Endodermal cell (in vitro differentiated cells): ENCODE measurements at regions not wholly inside any gene's neighbourhood (a gene's known extent, or its start where the extent isn't known, plus 50 kb on each side); places are given as distances from the start of the nearest gene placed in this dataset.

Experiments
- DNase-seq: peaks from one replicate; pipeline ENCODE4 v3.0.0-alpha.2; 2017
- H3K27ac ChIP-seq: 2 replicates; pipeline ENCODE4 v1.5.1; 2013; ENCODE audit warnings: mild to moderate bottlenecking, low read depth, low read length, moderate library complexity
- H3K27me3 ChIP-seq: 2 replicates; pipeline ENCODE4 v1.6.1; 2013; ENCODE audit warnings: mild to moderate bottlenecking, low read length, moderate library complexity; ENCODE audit not compliant: insufficient read depth, control insufficient read depth, poor library complexity, severe bottlenecking
- H3K36me3 ChIP-seq: 2 replicates; pipeline ENCODE4 v1.7.0; 2013; ENCODE audit warnings: mild to moderate bottlenecking, low read length, moderate library complexity; ENCODE audit not compliant: control insufficient read depth, insufficient read depth
- H3K4me1 ChIP-seq: one replicate; pipeline ENCODE4 v1.7.0; 2013; ENCODE audit warnings: low read length; ENCODE audit not compliant: control insufficient read depth, insufficient read depth
- H3K4me3 ChIP-seq: 2 replicates; pipeline ENCODE4 v1.5.1; 2013; ENCODE audit warnings: mild to moderate bottlenecking, low read length, moderate library complexity
- H3K9ac ChIP-seq: 2 replicates; pipeline ENCODE4 v1.6.1; 2013; ENCODE audit warnings: mild to moderate bottlenecking, low read length, moderate library complexity; ENCODE audit not compliant: poor library complexity, severe bottlenecking; ENCODE audit errors: extremely low read depth
- H3K9me3 ChIP-seq: 2 replicates; pipeline ENCODE4 v1.6.1; 2013; ENCODE audit warnings: mild to moderate bottlenecking, low read length, moderate library complexity; ENCODE audit not compliant: control insufficient read depth
- H3K27ac Mint-ChIP-seq: 2 replicates; pipeline ENCODE4 v1.8.0; 2020; ENCODE audit warnings: mixed read lengths
- H3K27me3 Mint-ChIP-seq: 2 replicates; pipeline ENCODE4 v1.8.0; 2021; ENCODE audit warnings: mild to moderate bottlenecking, mixed read lengths; ENCODE audit not compliant: insufficient read depth
- H3K36me3 Mint-ChIP-seq: 2 replicates; pipeline ENCODE4 v1.8.0; 2020; ENCODE audit warnings: low read depth, mixed read lengths
- H3K4me1 Mint-ChIP-seq: 2 replicates; pipeline ENCODE4 v1.8.0; 2020; ENCODE audit warnings: mixed read lengths
- H3K4me3 Mint-ChIP-seq: 2 replicates; pipeline ENCODE4 v1.8.0; 2020; ENCODE audit warnings: mild to moderate bottlenecking, moderate library complexity, mixed read lengths
- H3K9me3 Mint-ChIP-seq: 2 replicates; pipeline ENCODE4 v1.8.0; 2020; ENCODE audit warnings: mild to moderate bottlenecking, mixed read lengths
- WGBS, 2 experiments: methylation state at CpG; one replicate each; pipeline versions ENCODE4 v1.1.5 to v1.1.7; 2013; ENCODE audit warnings: missing lambda C conversion rate in 2 of 2, mixed read lengths in 1 of 2; ENCODE audit not compliant: insufficient coverage in 1 of 2, insufficient read length in 1 of 2; 5-methylcytosine and 5-hydroxymethylcytosine counted together
- TF ChIP-seq, protein P1 (sequence below): fragments of 200-600 bp; sonication (generic); conservative IDR thresholded peaks from 2 replicates; pipeline ENCODE4 v1.5.0; 2021; ENCODE audit warnings: antibody characterized with exemption, mild to moderate bottlenecking

DNA sequence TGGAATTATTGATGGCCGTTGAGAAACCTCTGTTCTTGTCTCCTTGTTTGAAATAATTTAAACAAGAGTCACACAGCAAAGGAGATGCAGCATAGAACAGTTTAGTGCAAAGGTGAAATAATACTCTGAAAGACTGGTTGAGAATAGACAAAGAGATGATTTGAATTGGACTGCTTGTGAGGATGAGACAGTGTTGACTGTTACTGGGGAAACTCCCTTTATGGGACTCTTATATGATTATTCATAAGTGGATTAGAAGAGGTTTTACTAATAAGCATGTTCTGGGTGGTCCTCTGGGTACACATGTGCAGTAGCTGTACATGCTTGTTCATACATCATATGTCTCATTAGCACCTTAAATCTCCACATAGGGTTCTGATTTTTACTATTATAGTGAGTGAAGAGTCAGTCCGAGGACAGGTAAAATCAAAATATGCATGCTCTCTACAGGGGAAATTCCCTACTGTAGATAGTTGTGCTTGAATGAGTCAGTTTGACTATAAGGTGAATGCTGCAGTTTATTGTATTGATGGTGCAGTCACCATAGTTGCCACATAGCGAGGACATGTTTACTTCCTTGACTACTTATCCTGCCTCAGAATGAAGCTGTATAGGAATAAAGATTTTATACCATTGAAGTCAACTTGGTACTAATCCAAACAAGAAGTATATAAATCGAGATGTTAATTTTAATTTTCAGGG lies 498.7 kb downstream of the CNTN6 start:
- H3K4me1 Mint-ChIP-seq = no peaks in the 10 kb centered on the region
- WGBS, 2 experiments = 0 to 50% methylated on average over 1 to 3 of the region's 4 CpGs
- H3K36me3 Mint-ChIP-seq = no peaks in the 10 kb centered on the region

DNA sequence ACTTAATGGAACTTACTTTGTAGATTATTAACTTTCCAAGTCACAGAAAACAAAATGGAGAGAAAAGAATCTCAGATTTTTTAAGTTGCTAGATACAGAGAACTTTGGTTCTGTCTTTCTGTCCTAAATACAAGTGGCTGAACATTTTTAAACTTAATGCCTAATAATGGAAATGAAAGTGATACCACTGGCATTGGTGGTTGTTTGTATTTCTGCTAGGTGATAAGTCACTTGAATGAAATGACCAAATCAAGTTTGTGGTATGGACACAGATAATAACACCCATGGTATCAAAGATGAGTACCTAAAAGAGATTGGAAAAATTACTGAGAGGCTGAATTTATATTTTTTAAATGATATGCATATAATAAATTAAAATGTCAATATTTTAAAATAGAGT lies 502.1 kb downstream of the CNTN6 start:
- no peak for DNase-seq
- no peak overlapping the region for H3K4me3 Mint-ChIP-seq
- Histone ChIP-seq H3K9me3 (peaks cover 29% of the 10 kb centered on the region), H3K4me1 (no peaks in the 10 kb centered on the region), H3K9ac (no peak overlapping the region), H3K36me3 (no peaks in the 10 kb centered on the region), H3K27ac (no peak overlapping the region), H3K4me3 (no peak overlapping the region), H3K27me3 (no peaks in the 10 kb centered on the region)
- no peaks in the 10 kb centered on the region for H3K27me3 Mint-ChIP-seq
- H3K27ac Mint-ChIP-seq = no peak overlapping the region
- H3K4me1 Mint-ChIP-seq = no peaks in the 10 kb centered on the region
- TF ChIP-seq, protein P1, sequence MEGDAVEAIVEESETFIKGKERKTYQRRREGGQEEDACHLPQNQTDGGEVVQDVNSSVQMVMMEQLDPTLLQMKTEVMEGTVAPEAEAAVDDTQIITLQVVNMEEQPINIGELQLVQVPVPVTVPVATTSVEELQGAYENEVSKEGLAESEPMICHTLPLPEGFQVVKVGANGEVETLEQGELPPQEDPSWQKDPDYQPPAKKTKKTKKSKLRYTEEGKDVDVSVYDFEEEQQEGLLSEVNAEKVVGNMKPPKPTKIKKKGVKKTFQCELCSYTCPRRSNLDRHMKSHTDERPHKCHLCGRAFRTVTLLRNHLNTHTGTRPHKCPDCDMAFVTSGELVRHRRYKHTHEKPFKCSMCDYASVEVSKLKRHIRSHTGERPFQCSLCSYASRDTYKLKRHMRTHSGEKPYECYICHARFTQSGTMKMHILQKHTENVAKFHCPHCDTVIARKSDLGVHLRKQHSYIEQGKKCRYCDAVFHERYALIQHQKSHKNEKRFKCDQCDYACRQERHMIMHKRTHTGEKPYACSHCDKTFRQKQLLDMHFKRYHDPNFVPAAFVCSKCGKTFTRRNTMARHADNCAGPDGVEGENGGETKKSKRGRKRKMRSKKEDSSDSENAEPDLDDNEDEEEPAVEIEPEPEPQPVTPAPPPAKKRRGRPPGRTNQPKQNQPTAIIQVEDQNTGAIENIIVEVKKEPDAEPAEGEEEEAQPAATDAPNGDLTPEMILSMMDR = no peak
- no peaks in the 10 kb centered on the region for H3K36me3 Mint-ChIP-seq
- peaks cover 3% of the 10 kb centered on the region for H3K9me3 Mint-ChIP-seq

More for the DNA sequence above, 498.7 kb downstream of the CNTN6 start:
- peaks cover 35% of the 10 kb centered on the region for H3K9me3 ChIP-seq
- H3K9ac ChIP-seq = no peak overlapping the region
- Mint-ChIP-seq H3K9me3 (peaks cover 15% of the 10 kb centered on the region), H3K4me3 (no peak overlapping the region), H3K27me3 (no peaks in the 10 kb centered on the region), H3K27ac (no peak overlapping the region)
- H3K27me3 ChIP-seq = no peaks in the 10 kb centered on the region
- no peak overlapping the region for H3K27ac ChIP-seq
- no peaks in the 10 kb centered on the region for H3K4me1 ChIP-seq
- no peak overlapping the region for H3K4me3 ChIP-seq
- no peak for DNase-seq
- H3K36me3 ChIP-seq = no peaks in the 10 kb centered on the region
- TF ChIP-seq, protein P1 = no peak

DNA sequence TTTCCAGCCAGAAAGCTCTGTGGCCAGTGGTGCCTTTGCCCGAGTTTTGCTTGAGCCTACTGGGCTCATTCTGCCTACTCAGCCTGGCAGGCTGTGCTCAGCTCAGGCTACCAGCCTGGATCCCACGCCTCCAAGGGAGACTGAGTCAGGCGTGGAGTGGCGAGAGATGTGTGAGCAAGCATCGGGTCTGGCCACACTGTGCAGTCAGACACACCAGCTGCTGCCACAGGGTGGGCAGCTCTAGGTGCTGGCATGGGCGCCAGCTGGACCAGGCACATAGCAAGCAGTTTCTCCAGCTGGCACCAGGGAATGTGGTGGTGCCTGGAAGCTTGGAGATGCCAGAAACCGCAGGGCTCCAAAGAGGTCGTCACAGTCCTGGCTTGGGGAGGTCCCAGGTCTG lies 498.5 kb upstream of the CNTN4 start:
- no peak overlapping the region for H3K27ac ChIP-seq
- H3K9me3 ChIP-seq = peaks cover 19% of the 10 kb centered on the region
- no peaks in the 10 kb centered on the region for H3K27me3 ChIP-seq
- Mint-ChIP-seq H3K27ac (no peak overlapping the region), H3K9me3 (peaks cover 3% of the 10 kb centered on the region), H3K4me3 (no peak overlapping the region), H3K4me1 (no peaks in the 10 kb centered on the region), H3K36me3 (no peaks in the 10 kb centered on the region), H3K27me3 (no peaks in the 10 kb centered on the region)
- DNase-seq = no peak
- WGBS, 2 experiments = 78 to 91% methylated on average over 6 to 8 of the region's 8 CpGs
- no peak overlapping the region for H3K9ac ChIP-seq
- TF ChIP-seq, protein P1 = no peak
- no peaks in the 10 kb centered on the region for H3K36me3 ChIP-seq
- H3K4me3 ChIP-seq = no peak overlapping the region
- no peaks in the 10 kb centered on the region for H3K4me1 ChIP-seq
